Prostate gland (tissue), 2 donors: ENCODE measurements at regions not wholly inside any gene's neighbourhood (a gene's known extent, or its start where the extent isn't known, plus 50 kb on each side); places are given as distances from the start of the nearest gene placed in this dataset.

ENCODE experiments used
- DNase-seq: peaks from one replicate; pipeline ENCODE4 v3.0.0-alpha.2; 2019; ENCODE audit warnings: low spot score
- H3K27ac ChIP-seq, 2 donors: fragments of 200-600 bp; sonication (generic); 2 replicates each; pipeline ENCODE4 v1.5.1; 2017 to 2019
- H3K27me3 ChIP-seq: fragments of 200-600 bp; sonication (generic); replicated peaks from 2 replicates; pipeline ENCODE4 v1.5.1; 2019; ENCODE audit not compliant: insufficient read depth
- H3K36me3 ChIP-seq, 2 donors: fragments of 200-600 bp; sonication (generic); 1 replicate in 1 of 2; 2 replicates in 1 of 2; pipeline versions ENCODE4 v1.5.1 to v1.8.1; 2017 to 2019
- H3K4me1 ChIP-seq: fragments of 200-600 bp; sonication (generic); replicated peaks from 2 replicates; pipeline ENCODE4 v1.5.1; 2019
- H3K4me3 ChIP-seq, 2 donors: fragments of 200-600 bp; sonication (generic); 2 replicates each; pipeline ENCODE4 v1.5.1; 2017 to 2019
- H3K9me3 ChIP-seq: fragments of 200-600 bp; sonication (generic); 2 replicates; pipeline ENCODE4 v1.5.1; 2017
- CTCF ChIP-seq, 4 experiments: fragments of 200-600 bp in 2 of 4; fragments of 450-650 bp in 2 of 4; sonication (generic) in 2 of 4; IDR thresholded peaks; 1 replicate in 3 of 4; 2 replicates in 1 of 4; pipeline ENCODE4 v1.5.1; 2016 to 2019; ENCODE audit warnings: antibody characterized with exemption in 4 of 4, mild to moderate bottlenecking in 2 of 4, moderate library complexity in 2 of 4
- POLR2A ChIP-seq: fragments of 450-650 bp; IDR thresholded peaks from one replicate; pipeline ENCODE4 v1.6.1; 2016; ENCODE audit warnings: antibody characterized with exemption, mild to moderate bottlenecking
- POLR2AphosphoS5 ChIP-seq: sonication (generic); formaldehyde crosslinking; IDR thresholded peaks from one replicate; pipeline ENCODE4 v1.6.1; 2017; ENCODE audit warnings: antibody characterized with exemption
- whole genome bisulfite sequencing: methylation state at CpG from one replicate; pipeline ENCODE4 v1.1.5; 2018; 5-methylcytosine and 5-hydroxymethylcytosine counted together
- intact Hi-C: fragments of 100-400 bp; cut with DNase I; formaldehyde crosslinking; loops from one replicate; pipeline ENCODE4 v1.14.2; 2022

DNA sequence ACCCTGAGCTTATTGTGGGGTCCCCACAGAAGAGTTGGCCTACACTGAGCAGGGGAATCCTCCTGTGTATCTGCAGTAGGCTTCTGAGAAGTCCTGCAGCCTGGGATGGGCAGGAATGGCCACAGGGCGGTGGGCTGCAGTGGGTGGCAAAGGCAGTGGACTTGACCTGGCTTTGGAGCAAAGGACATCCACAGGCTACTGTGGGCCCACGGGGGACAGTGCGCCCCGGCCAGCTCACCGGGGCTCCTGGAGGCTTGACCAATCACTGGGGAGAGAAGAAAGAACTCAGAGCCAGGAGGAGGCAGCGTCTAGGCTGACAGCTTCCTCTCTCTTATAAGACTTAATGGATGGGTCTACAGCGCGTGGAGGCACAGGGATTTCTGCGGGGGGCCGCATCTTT lies 488.8 kb upstream of the MGMT start:
- no peak overlapping the region for H3K27ac ChIP-seq
- no peaks in the 10 kb centered on the region for H3K4me1 ChIP-seq
- H3K4me3 ChIP-seq, result no peak overlapping the region
- H3K9me3 ChIP-seq, result no peaks in the 10 kb centered on the region
- WGBS, result 96% methylated on average over 10 of the region's 10 CpGs
- no peak for TF ChIP-seq POLR2A
- no peak for TF ChIP-seq CTCF (IDR thresholded peaks at IDR 0.05)
- TF ChIP-seq POLR2AphosphoS5, result no peak
- no peak for DNase-seq
- H3K36me3 ChIP-seq, result no peaks in the 10 kb centered on the region
- intact Hi-C loops, result no loop called here
- no peaks in the 10 kb centered on the region for H3K27me3 ChIP-seq

- 97% methylated on average over 4 of the region's 4 CpGs for WGBS
- no peak for DNase-seq
Observed at GRCh38 chr10:128979405-128979804, 487.6 kb upstream of the MGMT start.

DNA sequence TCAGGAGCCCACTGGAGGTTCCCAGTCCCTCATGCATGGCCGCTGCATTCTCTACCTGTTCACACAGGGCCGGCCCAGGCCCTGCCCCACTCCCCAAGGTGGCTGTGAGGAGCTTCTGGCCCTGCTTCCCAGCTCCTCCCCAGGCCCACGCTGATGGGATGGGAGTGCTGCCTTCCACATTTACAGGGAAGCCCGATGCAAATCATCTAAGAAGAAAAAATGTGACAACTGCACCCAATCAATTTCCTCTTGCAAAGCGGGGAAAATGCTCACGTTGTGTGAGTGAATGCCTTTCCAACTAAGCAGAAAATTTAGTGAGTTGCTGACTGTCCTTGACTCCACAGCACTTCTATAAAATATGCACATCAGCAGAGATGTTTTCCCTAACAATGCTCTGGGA lies 485.8 kb upstream of the MGMT start:
- no peak for TF ChIP-seq POLR2A
- no peak for TF ChIP-seq CTCF (IDR thresholded peaks at IDR 0.05)
- no peak for TF ChIP-seq POLR2AphosphoS5
- no peak overlapping the region for H3K4me3 ChIP-seq
- H3K4me1 ChIP-seq, result no peaks in the 10 kb centered on the region
- intact Hi-C loops, result no loop called here
- H3K27me3 ChIP-seq, result no peaks in the 10 kb centered on the region
- no peaks in the 10 kb centered on the region for H3K9me3 ChIP-seq
- 76% methylated on average over 6 of the region's 6 CpGs for WGBS
- DNase-seq, result no peak
- no peaks in the 10 kb centered on the region for H3K36me3 ChIP-seq
- H3K27ac ChIP-seq, result no peak overlapping the region

More at GRCh38 chr10:128979405-128979804, 487.6 kb upstream of the MGMT start:
- Histone ChIP-seq H3K4me1 (no peaks in the 10 kb centered on the region), H3K9me3 (no peaks in the 10 kb centered on the region), H3K27ac (no peak overlapping the region), H3K27me3 (no peaks in the 10 kb centered on the region), H3K4me3 (no peak overlapping the region), H3K36me3 (no peaks in the 10 kb centered on the region)
- no peak for TF ChIP-seq POLR2AphosphoS5
- intact Hi-C loops, result no loop called here

DNA sequence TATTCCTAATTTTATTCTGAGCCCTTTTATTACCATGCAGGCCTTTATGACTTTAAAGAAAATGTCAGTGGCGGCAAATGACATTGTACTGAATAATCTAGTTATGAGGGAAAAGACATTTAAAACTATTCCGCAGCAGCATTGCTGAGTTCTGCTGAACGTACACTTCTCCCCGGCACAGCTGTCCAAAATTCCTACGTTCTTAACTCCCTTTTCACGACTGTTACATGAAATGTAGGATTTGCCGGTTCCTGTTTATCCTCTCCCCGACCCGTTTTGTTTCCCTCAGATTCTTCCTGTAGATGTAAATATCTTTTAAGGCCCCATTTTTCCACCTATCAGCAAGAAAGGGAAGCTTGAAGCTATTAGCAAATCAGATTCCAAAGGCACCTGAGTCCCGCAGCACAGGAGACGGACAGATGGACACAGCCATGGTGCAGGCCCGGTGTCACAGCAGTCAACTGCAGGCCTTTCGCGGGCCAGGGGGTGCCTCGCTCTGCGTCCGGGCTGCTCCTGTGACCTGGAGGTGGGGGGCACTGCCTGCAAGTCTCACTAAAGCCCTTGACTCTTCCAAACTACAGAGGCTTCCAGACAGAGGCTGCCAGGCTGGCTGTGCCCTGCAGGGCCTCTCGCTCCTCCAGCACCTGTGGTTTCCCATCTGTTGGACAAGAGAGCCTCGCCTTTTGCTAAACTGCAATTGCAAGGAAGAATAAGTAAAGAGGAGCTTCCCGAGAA lies 485.0 kb upstream of the MGMT start:
- no peak overlapping the region for H3K27ac ChIP-seq
- no peak overlapping the region for H3K4me3 ChIP-seq
- intact Hi-C loops, result no loop called here
- TF ChIP-seq CTCF (IDR thresholded peaks at IDR 0.05), result no peak
- TF ChIP-seq POLR2AphosphoS5, result no peak
- TF ChIP-seq POLR2A, result no peak
- H3K9me3 ChIP-seq, result no peaks in the 10 kb centered on the region
- no peaks in the 10 kb centered on the region for H3K4me1 ChIP-seq
- DNase-seq, result no peak
- H3K36me3 ChIP-seq, result no peaks in the 10 kb centered on the region
- no peaks in the 10 kb centered on the region for H3K27me3 ChIP-seq
- WGBS, result 93% methylated on average over 20 of the region's 20 CpGs

- 94% methylated on average over 4 of the region's 4 CpGs for WGBS
- TF ChIP-seq CTCF (IDR thresholded peaks at IDR 0.05) (no peak), POLR2AphosphoS5 (no peak), POLR2A (no peak)
- H3K27me3 ChIP-seq, result no peaks in the 10 kb centered on the region
- H3K27ac ChIP-seq, result no peak overlapping the region
- H3K4me1 ChIP-seq, result no peaks in the 10 kb centered on the region
- H3K36me3 ChIP-seq, result no peaks in the 10 kb centered on the region
- no peak overlapping the region for H3K4me3 ChIP-seq
- intact Hi-C loops, result no loop called here
- no peak for DNase-seq
- H3K9me3 ChIP-seq, result no peaks in the 10 kb centered on the region
Observed at GRCh38 chr10:128982616-128982915, 484.5 kb upstream of the MGMT start.
